H9 (cell line): ENCODE measurements at regions not wholly inside any gene's neighbourhood (a gene's known extent, or its start where the extent isn't known, plus 50 kb on each side); places are given as distances from the start of the nearest gene placed in this dataset.

Experiments
- DNase-seq: peaks from one replicate; pipeline ENCODE4 v3.0.0-alpha.2; 2017
- H2AFZ ChIP-seq: one replicate; pipeline ENCODE4 v1.6.1; 2013; ENCODE audit warnings: mild to moderate bottlenecking, low read length, control low read depth, moderate library complexity
- H2AK5ac ChIP-seq: 2 replicates; pipeline ENCODE4 v1.6.1; 2013; ENCODE audit warnings: low read length, control low read depth, mixed read lengths; ENCODE audit not compliant: insufficient read length
- H2BK120ac ChIP-seq: one replicate; pipeline ENCODE4 v1.6.1; 2013; ENCODE audit warnings: low read depth, mild to moderate bottlenecking, low read length, control low read depth, inconsistent platforms; ENCODE audit not compliant: poor library complexity, severe bottlenecking
- H2BK12ac ChIP-seq: 2 replicates; pipeline ENCODE4 v1.6.1; 2013; ENCODE audit warnings: low read length, control low read depth, mixed read lengths, low read depth; ENCODE audit not compliant: insufficient read length
- H2BK15ac ChIP-seq: 2 replicates; pipeline ENCODE4 v1.6.1; 2013; ENCODE audit warnings: low read depth, low read length, control low read depth
- H2BK20ac ChIP-seq: one replicate; pipeline ENCODE4 v1.6.1; 2013; ENCODE audit warnings: low read depth, mild to moderate bottlenecking, low read length, control low read depth, inconsistent platforms; ENCODE audit not compliant: poor library complexity, severe bottlenecking
- H2BK5ac ChIP-seq: 2 replicates; pipeline ENCODE4 v1.6.1; 2013; ENCODE audit warnings: low read length, control low read depth, mixed read lengths; ENCODE audit not compliant: insufficient read length
- H3K14ac ChIP-seq: 2 replicates; pipeline ENCODE4 v1.6.1; 2013; ENCODE audit warnings: low read length, control low read depth; ENCODE audit not compliant: insufficient read depth
- H3K18ac ChIP-seq: 2 replicates; pipeline ENCODE4 v1.6.1; 2013; ENCODE audit warnings: low read depth, mild to moderate bottlenecking, mixed read lengths, low read length, control low read depth; ENCODE audit not compliant: insufficient read length
- H3K23ac ChIP-seq: 2 replicates; pipeline ENCODE4 v1.6.1; 2013; ENCODE audit warnings: low read length, control low read depth, mixed read lengths, low read depth; ENCODE audit not compliant: insufficient read length
- H3K23me2 ChIP-seq: 2 replicates; pipeline ENCODE4 v1.6.1; 2013; ENCODE audit warnings: low read depth, mild to moderate bottlenecking, mixed read lengths, low read length, control low read depth; ENCODE audit not compliant: insufficient read length, poor library complexity, severe bottlenecking
- H3K27ac ChIP-seq: 2 replicates; pipeline ENCODE4 v1.5.1; 2013; ENCODE audit warnings: low read length, control low read depth, mixed read lengths, low read depth; ENCODE audit not compliant: insufficient read length
- H3K27me3 ChIP-seq: 2 replicates; pipeline ENCODE4 v1.6.1; 2013; ENCODE audit warnings: low read length, control low read depth, inconsistent platforms; ENCODE audit not compliant: insufficient read depth
- H3K4ac ChIP-seq: 2 replicates; pipeline ENCODE4 v1.6.1; 2013; ENCODE audit warnings: low read depth, mild to moderate bottlenecking, control low read depth, inconsistent platforms, low read length, moderate library complexity
- H3K4me1 ChIP-seq: 2 replicates; pipeline ENCODE4 v1.6.1; 2013; ENCODE audit warnings: low read length, control low read depth, inconsistent platforms; ENCODE audit not compliant: insufficient read depth
- H3K4me2 ChIP-seq: 2 replicates; pipeline ENCODE4 v1.6.1; 2013; ENCODE audit warnings: low read length, control low read depth, mixed read lengths; ENCODE audit not compliant: insufficient read length, insufficient read depth
- H3K56ac ChIP-seq: 2 replicates; pipeline ENCODE4 v1.6.1; 2013; ENCODE audit warnings: low read depth, mild to moderate bottlenecking, mixed read lengths, low read length, control low read depth; ENCODE audit not compliant: insufficient read length
- H3K79me1 ChIP-seq: 2 replicates; pipeline ENCODE4 v1.6.1; 2013; ENCODE audit warnings: low read depth, mild to moderate bottlenecking, moderate library complexity, low read length, control low read depth, inconsistent platforms; ENCODE audit not compliant: insufficient read depth, poor library complexity, severe bottlenecking
- H3K79me2 ChIP-seq: 2 replicates; pipeline ENCODE4 v1.6.1; 2013; ENCODE audit warnings: low read length, control low read depth, inconsistent platforms; ENCODE audit not compliant: insufficient read depth
- H3K9ac ChIP-seq: 2 replicates; pipeline ENCODE4 v1.6.1; 2013; ENCODE audit warnings: low read length, control low read depth, mixed read lengths; ENCODE audit not compliant: insufficient read length; ENCODE audit errors: extremely low read depth
- H3K9me3 ChIP-seq: one replicate; pipeline ENCODE4 v1.6.1; 2013; ENCODE audit warnings: low read depth, low read length, inconsistent platforms; ENCODE audit not compliant: control insufficient read depth
- H3T11ph ChIP-seq: one replicate; pipeline ENCODE4 v1.6.1; 2013; ENCODE audit warnings: mild to moderate bottlenecking, low read length, control low read depth, inconsistent platforms
- H4K20me1 ChIP-seq: one replicate; pipeline ENCODE4 v1.6.1; 2013; ENCODE audit not compliant: control insufficient read depth, insufficient read length, insufficient read depth
- H4K5ac ChIP-seq: 2 replicates; pipeline ENCODE4 v1.6.1; 2013; ENCODE audit warnings: low read depth, mild to moderate bottlenecking, mixed read lengths, low read length, control low read depth; ENCODE audit not compliant: insufficient read length
- H4K8ac ChIP-seq: replicated peaks from 2 replicates; pipeline ENCODE4 v1.6.1; 2013; ENCODE audit warnings: low read length, control low read depth, mixed read lengths, low read depth; ENCODE audit not compliant: insufficient read length
- H4K91ac ChIP-seq: 2 replicates; pipeline ENCODE4 v1.6.1; 2013; ENCODE audit warnings: low read depth, mild to moderate bottlenecking, moderate library complexity, mixed read lengths, low read length, control low read depth; ENCODE audit not compliant: insufficient read length
- H3K27ac Mint-ChIP-seq, 3 experiments: 2 replicates in 2 of 3; 3 replicates in 1 of 3; pipeline ENCODE4 v1.8.0; 2020 to 2021; ENCODE audit warnings: mixed read lengths in 3 of 3, mild to moderate bottlenecking in 1 of 3, moderate library complexity in 1 of 3
- H3K27me3 Mint-ChIP-seq: 2 replicates; pipeline ENCODE4 v1.8.0; 2021; ENCODE audit warnings: low read depth, mild to moderate bottlenecking, moderate library complexity, mixed read lengths
- H3K36me3 Mint-ChIP-seq, 3 experiments: 2 replicates in 2 of 3; 3 replicates in 1 of 3; pipeline ENCODE4 v1.8.0; 2020 to 2021; ENCODE audit warnings: low read depth in 3 of 3, mixed read lengths in 3 of 3; ENCODE audit not compliant: insufficient read depth in 1 of 3
- H3K4me1 Mint-ChIP-seq, 2 experiments: 2 replicates each; pipeline ENCODE4 v1.8.0; 2020; ENCODE audit warnings: mixed read lengths in 2 of 2
- H3K4me3 Mint-ChIP-seq, 2 experiments: 2 replicates in 1 of 2; 3 replicates in 1 of 2; pipeline ENCODE4 v1.8.0; 2020 to 2021; ENCODE audit warnings: mild to moderate bottlenecking in 2 of 2, mixed read lengths in 2 of 2, moderate library complexity in 1 of 2
- H3K9me3 Mint-ChIP-seq, 2 experiments: 2 replicates in 1 of 2; 3 replicates in 1 of 2; pipeline ENCODE4 v1.8.0; 2020; ENCODE audit warnings: mild to moderate bottlenecking in 2 of 2, mixed read lengths in 2 of 2, moderate library complexity in 1 of 2
- WGBS: extraction: QIAGEN DNeasy Blood & Tissue Kit; methylation state at CpG from one replicate; pipeline ENCODE4 v1.1.7; 2013; ENCODE audit warnings: missing lambda C conversion rate, low lambda C conversion rate, mixed read lengths; ENCODE audit not compliant: insufficient read length; ENCODE audit errors: extremely low coverage; 5-methylcytosine and 5-hydroxymethylcytosine counted together
- TF ChIP-seq, protein P1 (sequence below): fragments of 200-600 bp; sonication (generic); conservative IDR thresholded peaks from 3 replicates; pipeline ENCODE4 v1.8.0; 2021; ENCODE audit warnings: antibody characterized with exemption, mild to moderate bottlenecking

GRCh38 chr16:47920709-47921108 lies 235.1 kb downstream of the ABCC12 start:
- Histone ChIP-seq H3K79me1 (no peaks in the 10 kb centered on the region), H4K91ac (no peak overlapping the region), H3K9ac (no peak overlapping the region), H3K18ac (no peak overlapping the region), H3K9me3 (no peaks in the 10 kb centered on the region), H2BK12ac (no peak overlapping the region), H3K14ac (no peak overlapping the region), H3K79me2 (no peaks in the 10 kb centered on the region), H2AFZ (no peak overlapping the region), H3K4me1 (no peaks in the 10 kb centered on the region), H2BK5ac (no peak overlapping the region), H4K5ac (no peak overlapping the region), H4K8ac (no peak overlapping the region), H3T11ph (no peak overlapping the region), H3K27me3 (no peaks in the 10 kb centered on the region), H3K4me2 (no peak overlapping the region), H2BK120ac (no peak overlapping the region), H2AK5ac (no peak overlapping the region), H4K20me1 (no peaks in the 10 kb centered on the region), H3K27ac (no peak overlapping the region), H3K23ac (no peak overlapping the region), H2BK15ac (no peak overlapping the region), H2BK20ac (no peak overlapping the region), H3K4ac (no peak overlapping the region), H3K23me2 (no peaks in the 10 kb centered on the region), H3K56ac (no peak overlapping the region)
- Mint-ChIP-seq H3K27me3 (no peaks in the 10 kb centered on the region), H3K4me3 (no peak overlapping the region), H3K9me3 (peaks cover 3 to 4% of the 10 kb centered on the region in 2 experiments; a peak in 3 of 5 replicates), H3K4me1 (no peaks in the 10 kb centered on the region; a peak in 3 of 4 replicates), H3K27ac (no peak overlapping the region), H3K36me3 (no peaks in the 10 kb centered on the region; a peak in 1 of 7 replicates)
- DNase-seq, result no peak
- WGBS, result no CpG with 5 or more reads among the region's 1 CpG
- TF ChIP-seq, protein P1, sequence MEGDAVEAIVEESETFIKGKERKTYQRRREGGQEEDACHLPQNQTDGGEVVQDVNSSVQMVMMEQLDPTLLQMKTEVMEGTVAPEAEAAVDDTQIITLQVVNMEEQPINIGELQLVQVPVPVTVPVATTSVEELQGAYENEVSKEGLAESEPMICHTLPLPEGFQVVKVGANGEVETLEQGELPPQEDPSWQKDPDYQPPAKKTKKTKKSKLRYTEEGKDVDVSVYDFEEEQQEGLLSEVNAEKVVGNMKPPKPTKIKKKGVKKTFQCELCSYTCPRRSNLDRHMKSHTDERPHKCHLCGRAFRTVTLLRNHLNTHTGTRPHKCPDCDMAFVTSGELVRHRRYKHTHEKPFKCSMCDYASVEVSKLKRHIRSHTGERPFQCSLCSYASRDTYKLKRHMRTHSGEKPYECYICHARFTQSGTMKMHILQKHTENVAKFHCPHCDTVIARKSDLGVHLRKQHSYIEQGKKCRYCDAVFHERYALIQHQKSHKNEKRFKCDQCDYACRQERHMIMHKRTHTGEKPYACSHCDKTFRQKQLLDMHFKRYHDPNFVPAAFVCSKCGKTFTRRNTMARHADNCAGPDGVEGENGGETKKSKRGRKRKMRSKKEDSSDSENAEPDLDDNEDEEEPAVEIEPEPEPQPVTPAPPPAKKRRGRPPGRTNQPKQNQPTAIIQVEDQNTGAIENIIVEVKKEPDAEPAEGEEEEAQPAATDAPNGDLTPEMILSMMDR, result no peak
